ENCODE measurements at regions not wholly inside any gene's neighbourhood (a gene's known extent, or its start where the extent isn't known, plus 50 kb on each side); places are given as distances from the start of the nearest gene placed in this dataset.
A peak's percentile ranks its signal among the peaks of the same experiment; 100 is the strongest.
"Not testable (repeated sequence)": the region's sequence is repeated elsewhere in the genome, so short reads cannot be mapped to it uniquely, and the experiment has no call there.

GRCh38 chr1:120541394-120541793 lies 126.6 kb downstream of the NBPF8 start:
- not testable (repeated sequence) for DNase-seq (ENCODE audit: low spot score); H3K9me3 ChIP-seq (ENCODE audit: low read depth); H3K79me2 ChIP-seq; H3K4me3 ChIP-seq; H3K4me1 ChIP-seq (ENCODE audit: insufficient read depth); H4K20me1 ChIP-seq (ENCODE audit: insufficient read depth, poor library complexity, severe bottlenecking); H3K27ac ChIP-seq; H3K27me3 ChIP-seq; H3K4me2 ChIP-seq; H2AFZ ChIP-seq; H3K9me2 ChIP-seq (replicated peaks; ENCODE audit: insufficient read depth); H3K36me3 ChIP-seq (replicated peaks; ENCODE audit: insufficient read depth, low read depth)
- 82% methylated on average over 1 of the region's 5 CpGs for WGBS (ENCODE audit: low lambda C conversion rate, missing lambda C conversion rate)

- H3K4me1 ChIP-seq (ENCODE audit: insufficient read depth); H3K4me2 ChIP-seq; H3K27ac ChIP-seq; DNase-seq (ENCODE audit: low spot score); H3K9me3 ChIP-seq (ENCODE audit: low read depth); H3K4me3 ChIP-seq; H3K27me3 ChIP-seq; H3K36me3 ChIP-seq (replicated peaks; ENCODE audit: insufficient read depth, low read depth); H2AFZ ChIP-seq; H3K79me2 ChIP-seq; H4K20me1 ChIP-seq (ENCODE audit: insufficient read depth, poor library complexity, severe bottlenecking); H3K9me2 ChIP-seq (replicated peaks; ENCODE audit: insufficient read depth): not testable (repeated sequence)
- WGBS (ENCODE audit: low lambda C conversion rate, missing lambda C conversion rate) = no CpG with 5 or more reads among the region's 2 CpGs
Measured at GRCh38 chr1:120542365-120542764, 127.5 kb downstream of the NBPF8 start.

GRCh38 chr1:120542940-120543339 lies 128.1 kb downstream of the NBPF8 start:
- H3K4me2 ChIP-seq; DNase-seq (ENCODE audit: low spot score); H3K9me3 ChIP-seq (ENCODE audit: low read depth); H3K9me2 ChIP-seq (replicated peaks; ENCODE audit: insufficient read depth); H4K20me1 ChIP-seq (ENCODE audit: insufficient read depth, poor library complexity, severe bottlenecking); H3K4me1 ChIP-seq (ENCODE audit: insufficient read depth); H2AFZ ChIP-seq; H3K79me2 ChIP-seq; H3K27me3 ChIP-seq; H3K4me3 ChIP-seq; H3K36me3 ChIP-seq (replicated peaks; ENCODE audit: insufficient read depth, low read depth); H3K27ac ChIP-seq: not testable (repeated sequence)
- 100% methylated on average over 1 of the region's 2 CpGs for WGBS (ENCODE audit: low lambda C conversion rate, missing lambda C conversion rate)

GRCh38 chr1:120544434-120544833 lies 129.6 kb downstream of the NBPF8 start:
- H3K9me3 ChIP-seq (ENCODE audit: low read depth); H3K4me2 ChIP-seq; H3K27me3 ChIP-seq; DNase-seq (ENCODE audit: low spot score); H3K36me3 ChIP-seq (replicated peaks; ENCODE audit: insufficient read depth, low read depth); H3K9me2 ChIP-seq (replicated peaks; ENCODE audit: insufficient read depth); H3K4me3 ChIP-seq; H2AFZ ChIP-seq; H3K27ac ChIP-seq; H3K79me2 ChIP-seq; H3K4me1 ChIP-seq (ENCODE audit: insufficient read depth); H4K20me1 ChIP-seq (ENCODE audit: insufficient read depth, poor library complexity, severe bottlenecking): not testable (repeated sequence)
- TF ChIP-seq CTCF (IDR thresholded peaks at IDR 0.05; ENCODE audit: poor library complexity) = peak; percentile 57
- 7% methylated on average over 2 of the region's 2 CpGs for WGBS (ENCODE audit: low lambda C conversion rate, missing lambda C conversion rate)

GRCh38 chr1:120550335-120550734 lies 135.5 kb downstream of the NBPF8 start:
- H2AFZ ChIP-seq; H3K4me2 ChIP-seq; H3K4me1 ChIP-seq (ENCODE audit: insufficient read depth); DNase-seq (ENCODE audit: low spot score); H3K9me3 ChIP-seq (ENCODE audit: low read depth); H3K36me3 ChIP-seq (replicated peaks; ENCODE audit: insufficient read depth, low read depth); H3K4me3 ChIP-seq; H3K27ac ChIP-seq; H3K27me3 ChIP-seq; H4K20me1 ChIP-seq (ENCODE audit: insufficient read depth, poor library complexity, severe bottlenecking); H3K79me2 ChIP-seq; H3K9me2 ChIP-seq (replicated peaks; ENCODE audit: insufficient read depth): not testable (repeated sequence)
- no CpG with 5 or more reads among the region's 2 CpGs for WGBS (ENCODE audit: low lambda C conversion rate, missing lambda C conversion rate)

GRCh38 chr1:120552190-120552589 lies 137.4 kb downstream of the NBPF8 start:
- H3K4me1 ChIP-seq (ENCODE audit: insufficient read depth); H4K20me1 ChIP-seq (ENCODE audit: insufficient read depth, poor library complexity, severe bottlenecking); H2AFZ ChIP-seq; DNase-seq (ENCODE audit: low spot score); H3K79me2 ChIP-seq; H3K4me3 ChIP-seq; H3K9me2 ChIP-seq (replicated peaks; ENCODE audit: insufficient read depth); H3K27me3 ChIP-seq; H3K36me3 ChIP-seq (replicated peaks; ENCODE audit: insufficient read depth, low read depth); H3K4me2 ChIP-seq; H3K9me3 ChIP-seq (ENCODE audit: low read depth); H3K27ac ChIP-seq: not testable (repeated sequence)

- H3K27ac ChIP-seq; H3K27me3 ChIP-seq; H2AFZ ChIP-seq; H3K9me3 ChIP-seq (ENCODE audit: low read depth); H3K9me2 ChIP-seq (replicated peaks; ENCODE audit: insufficient read depth); H3K36me3 ChIP-seq (replicated peaks; ENCODE audit: insufficient read depth, low read depth); H3K4me1 ChIP-seq (ENCODE audit: insufficient read depth); H3K4me3 ChIP-seq; H3K79me2 ChIP-seq; H4K20me1 ChIP-seq (ENCODE audit: insufficient read depth, poor library complexity, severe bottlenecking): not testable (repeated sequence)
- DNase-seq (ENCODE audit: low spot score) = peak; percentile 3
- peak overlapping the region; percentile 81 for H3K4me2 ChIP-seq
- 6% methylated on average over 8 of the region's 46 CpGs for WGBS (ENCODE audit: low lambda C conversion rate, missing lambda C conversion rate)
Measured at GRCh38 chr1:120557605-120558302, 142.9 kb downstream of the NBPF8 start.

- not testable (repeated sequence) for H3K9me3 ChIP-seq (ENCODE audit: low read depth); H4K20me1 ChIP-seq (ENCODE audit: insufficient read depth, poor library complexity, severe bottlenecking); H3K4me1 ChIP-seq (ENCODE audit: insufficient read depth); H3K4me3 ChIP-seq; H3K27me3 ChIP-seq; H2AFZ ChIP-seq; H3K79me2 ChIP-seq; H3K9me2 ChIP-seq (replicated peaks; ENCODE audit: insufficient read depth); H3K4me2 ChIP-seq; H3K36me3 ChIP-seq (replicated peaks; ENCODE audit: insufficient read depth, low read depth)
- DNase-seq (ENCODE audit: low spot score) = peak; percentile 76
- 1% methylated on average over 15 of the region's 72 CpGs for WGBS (ENCODE audit: low lambda C conversion rate, missing lambda C conversion rate)
- H3K27ac ChIP-seq = peak overlapping the region; percentile 66
Measured at GRCh38 chr1:120558303-120559060, 143.6 kb downstream of the NBPF8 start.
